ENCODE measurements at regions not wholly inside any gene's neighbourhood (a gene's known extent, or its start where the extent isn't known, plus 50 kb on each side); places are given as distances from the start of the nearest gene placed in this dataset.
"Not testable (repeated sequence)": the region's sequence is repeated elsewhere in the genome, so short reads cannot be mapped to it uniquely, and the experiment has no call there.

GRCh38 chr2:131661884-131662535 lies 134.3 kb downstream of the CCDC74A start:
- 90% methylated on average over 5 of the region's 5 CpGs for WGBS (ENCODE audit: insufficient coverage)
- DNase-seq; H4K20me1 ChIP-seq (ENCODE audit: insufficient read depth, low read length); H3K4me3 Mint-ChIP-seq; intact Hi-C loops (cut with micrococcal nuclease); H3K36me3 Mint-ChIP-seq; H3K9ac ChIP-seq (ENCODE audit: insufficient read depth, low read length, poor library complexity, severe bottlenecking); H3K4me2 ChIP-seq (replicated peaks; ENCODE audit: extremely low read depth, low read length, poor library complexity, severe bottlenecking); H3K4me3 ChIP-seq (replicated peaks in 1 of 3; ENCODE audit: low read depth in 2 of 3, low read length in 3 of 3); H2AFZ ChIP-seq (ENCODE audit: insufficient read depth, low read depth, low read length, poor library complexity, severe bottlenecking); H3K4me1 ChIP-seq (ENCODE audit: control insufficient read depth in 1 of 2, insufficient read depth in 2 of 2, low read length in 2 of 2); H3K27me3 Mint-ChIP-seq (ENCODE audit: low read depth in 3 of 3); H3K79me2 ChIP-seq (ENCODE audit: insufficient read depth, low read length); H3K27me3 ChIP-seq (ENCODE audit: control insufficient read depth in 2 of 2, insufficient read depth in 2 of 2, low read length in 2 of 2); H3K36me3 ChIP-seq (replicated peaks in 1 of 2; ENCODE audit: control insufficient read depth in 1 of 2, insufficient read depth in 2 of 2, low read length in 2 of 2); H3K4me1 Mint-ChIP-seq; H3K27ac ChIP-seq (ENCODE audit: low read depth in 1 of 2, low read length in 2 of 2); H3K27ac Mint-ChIP-seq: not testable (repeated sequence)
- H3K9me3 ChIP-seq (replicated peaks in 1 of 2; ENCODE audit: control insufficient read depth in 1 of 2, insufficient read depth in 1 of 2, low read length in 2 of 2): peaks cover 0 to 18% of the 10 kb centered on the region in 2 donors
- H3K9me3 Mint-ChIP-seq: peaks cover 0 to 18% (median 12%) of the 10 kb centered on the region in 7 donors

- peaks cover 9 to 11% of the 10 kb centered on the region in 2 donors for H3K4me1 ChIP-seq (ENCODE audit: control insufficient read depth in 1 of 2, insufficient read depth in 2 of 2, low read length in 2 of 2)
- H3K27me3 Mint-ChIP-seq (ENCODE audit: low read depth in 3 of 3); H3K36me3 ChIP-seq (replicated peaks in 1 of 2; ENCODE audit: control insufficient read depth in 1 of 2, insufficient read depth in 2 of 2, low read length in 2 of 2); intact Hi-C loops (cut with micrococcal nuclease); H2AFZ ChIP-seq (ENCODE audit: insufficient read depth, low read depth, low read length, poor library complexity, severe bottlenecking); H3K27ac ChIP-seq (ENCODE audit: low read depth in 1 of 2, low read length in 2 of 2); H3K79me2 ChIP-seq (ENCODE audit: insufficient read depth, low read length); H3K9me3 ChIP-seq (replicated peaks in 1 of 2; ENCODE audit: control insufficient read depth in 1 of 2, insufficient read depth in 1 of 2, low read length in 2 of 2); H3K27me3 ChIP-seq (ENCODE audit: control insufficient read depth in 2 of 2, insufficient read depth in 2 of 2, low read length in 2 of 2); H4K20me1 ChIP-seq (ENCODE audit: insufficient read depth, low read length); H3K36me3 Mint-ChIP-seq; H3K27ac Mint-ChIP-seq; H3K4me3 Mint-ChIP-seq; DNase-seq; H3K9me3 Mint-ChIP-seq; H3K4me3 ChIP-seq (replicated peaks in 1 of 3; ENCODE audit: low read depth in 2 of 3, low read length in 3 of 3); H3K4me2 ChIP-seq (replicated peaks; ENCODE audit: extremely low read depth, low read length, poor library complexity, severe bottlenecking); H3K9ac ChIP-seq (ENCODE audit: insufficient read depth, low read length, poor library complexity, severe bottlenecking): not testable (repeated sequence)
- 83% methylated on average over 4 of the region's 5 CpGs for WGBS (ENCODE audit: insufficient coverage)
- peaks cover 14% of the 10 kb centered on the region for H3K4me1 Mint-ChIP-seq
These were observed 135.8 kb downstream of the CCDC74A start for GRCh38 chr2:131663501-131663900.

- H2AFZ ChIP-seq (ENCODE audit: insufficient read depth, low read depth, low read length, poor library complexity, severe bottlenecking); H3K4me2 ChIP-seq (replicated peaks; ENCODE audit: extremely low read depth, low read length, poor library complexity, severe bottlenecking); H3K79me2 ChIP-seq (ENCODE audit: insufficient read depth, low read length); H3K27me3 ChIP-seq (ENCODE audit: control insufficient read depth in 2 of 2, insufficient read depth in 2 of 2, low read length in 2 of 2); H3K36me3 Mint-ChIP-seq; H3K36me3 ChIP-seq (replicated peaks in 1 of 2; ENCODE audit: control insufficient read depth in 1 of 2, insufficient read depth in 2 of 2, low read length in 2 of 2); H3K27me3 Mint-ChIP-seq (ENCODE audit: low read depth in 3 of 3); H4K20me1 ChIP-seq (ENCODE audit: insufficient read depth, low read length); intact Hi-C loops (cut with micrococcal nuclease); H3K9ac ChIP-seq (ENCODE audit: insufficient read depth, low read length, poor library complexity, severe bottlenecking); H3K27ac ChIP-seq (ENCODE audit: low read depth in 1 of 2, low read length in 2 of 2); H3K4me3 ChIP-seq (replicated peaks in 1 of 3; ENCODE audit: low read depth in 2 of 3, low read length in 3 of 3): not testable (repeated sequence)
- peak overlapping the region in 5 of 7 donors; percentile 42 to 74 (median 66) for H3K27ac Mint-ChIP-seq
- Histone ChIP-seq H3K4me1 (ENCODE audit: control insufficient read depth in 1 of 2, insufficient read depth in 2 of 2, low read length in 2 of 2) (peaks cover 22 to 24% of the 10 kb centered on the region in 2 donors), H3K9me3 (replicated peaks in 1 of 2; ENCODE audit: control insufficient read depth in 1 of 2, insufficient read depth in 1 of 2, low read length in 2 of 2) (peaks cover 0 to 15% of the 10 kb centered on the region in 2 donors)
- peaks cover 33% of the 10 kb centered on the region for H3K4me1 Mint-ChIP-seq
- DNase-seq: peak; percentile 10 to 40 (median 20)
- peaks cover 2 to 14% (median 6%) of the 10 kb centered on the region in 7 donors for H3K9me3 Mint-ChIP-seq
- WGBS (ENCODE audit: insufficient coverage): 60% methylated on average over 1 of the region's 3 CpGs
- H3K4me3 Mint-ChIP-seq: peak overlapping the region in 1 of 2 donors; percentile 9
These were observed 138.0 kb downstream of the CCDC74A start for GRCh38 chr2:131665716-131666115.

GRCh38 chr2:131668794-131669540 lies 141.3 kb downstream of the CCDC74A start:
- peaks cover 2 to 14% (median 6%) of the 10 kb centered on the region in 7 donors for H3K9me3 Mint-ChIP-seq
- H3K9ac ChIP-seq (ENCODE audit: insufficient read depth, low read length, poor library complexity, severe bottlenecking): peak overlapping the region; percentile 24
- H4K20me1 ChIP-seq (ENCODE audit: insufficient read depth, low read length); H3K79me2 ChIP-seq (ENCODE audit: insufficient read depth, low read length); H3K4me3 ChIP-seq (replicated peaks in 1 of 3; ENCODE audit: low read depth in 2 of 3, low read length in 3 of 3); H3K4me2 ChIP-seq (replicated peaks; ENCODE audit: extremely low read depth, low read length, poor library complexity, severe bottlenecking); intact Hi-C loops (cut with micrococcal nuclease); H2AFZ ChIP-seq (ENCODE audit: insufficient read depth, low read depth, low read length, poor library complexity, severe bottlenecking); H3K36me3 ChIP-seq (replicated peaks in 1 of 2; ENCODE audit: control insufficient read depth in 1 of 2, insufficient read depth in 2 of 2, low read length in 2 of 2); H3K36me3 Mint-ChIP-seq: not testable (repeated sequence)
- H3K27me3 Mint-ChIP-seq (ENCODE audit: low read depth in 3 of 3): peaks cover 6 to 28% (median 19%) of the 10 kb centered on the region in 3 donors
- H3K27me3 ChIP-seq (ENCODE audit: control insufficient read depth in 2 of 2, insufficient read depth in 2 of 2, low read length in 2 of 2): peaks cover 0 to 20% of the 10 kb centered on the region in 2 donors
- peak; percentile 77 to 87 (median 80) for DNase-seq
- H3K27ac ChIP-seq (ENCODE audit: low read depth in 1 of 2, low read length in 2 of 2): peak overlapping the region; percentile 88 to 89
- WGBS (ENCODE audit: insufficient coverage): 50% methylated on average over 3 of the region's 5 CpGs
- peaks cover 42 to 44% of the 10 kb centered on the region in 2 donors for H3K4me1 ChIP-seq (ENCODE audit: control insufficient read depth in 1 of 2, insufficient read depth in 2 of 2, low read length in 2 of 2)
- H3K27ac Mint-ChIP-seq: peak overlapping the region; percentile 84 to 96 (median 93)
- peaks cover 0 to 15% of the 10 kb centered on the region in 2 donors for H3K9me3 ChIP-seq (replicated peaks in 1 of 2; ENCODE audit: control insufficient read depth in 1 of 2, insufficient read depth in 1 of 2, low read length in 2 of 2)
- peak overlapping the region in 1 of 2 donors; percentile 48 for H3K4me3 Mint-ChIP-seq
- peaks cover 44% of the 10 kb centered on the region for H3K4me1 Mint-ChIP-seq
